ENCODE measurements at regions not wholly inside any gene's neighbourhood (a gene's known extent, or its start where the extent isn't known, plus 50 kb on each side); places are given as distances from the start of the nearest gene placed in this dataset.
"Not testable (repeated sequence)": the region's sequence is repeated elsewhere in the genome, so short reads cannot be mapped to it uniquely, and the experiment has no call there.

- WGBS, 3 donors, result 85 to 90% (median 86%) methylated on average over 4 of the region's 4 CpGs
- TF ChIP-seq, protein P1, sequence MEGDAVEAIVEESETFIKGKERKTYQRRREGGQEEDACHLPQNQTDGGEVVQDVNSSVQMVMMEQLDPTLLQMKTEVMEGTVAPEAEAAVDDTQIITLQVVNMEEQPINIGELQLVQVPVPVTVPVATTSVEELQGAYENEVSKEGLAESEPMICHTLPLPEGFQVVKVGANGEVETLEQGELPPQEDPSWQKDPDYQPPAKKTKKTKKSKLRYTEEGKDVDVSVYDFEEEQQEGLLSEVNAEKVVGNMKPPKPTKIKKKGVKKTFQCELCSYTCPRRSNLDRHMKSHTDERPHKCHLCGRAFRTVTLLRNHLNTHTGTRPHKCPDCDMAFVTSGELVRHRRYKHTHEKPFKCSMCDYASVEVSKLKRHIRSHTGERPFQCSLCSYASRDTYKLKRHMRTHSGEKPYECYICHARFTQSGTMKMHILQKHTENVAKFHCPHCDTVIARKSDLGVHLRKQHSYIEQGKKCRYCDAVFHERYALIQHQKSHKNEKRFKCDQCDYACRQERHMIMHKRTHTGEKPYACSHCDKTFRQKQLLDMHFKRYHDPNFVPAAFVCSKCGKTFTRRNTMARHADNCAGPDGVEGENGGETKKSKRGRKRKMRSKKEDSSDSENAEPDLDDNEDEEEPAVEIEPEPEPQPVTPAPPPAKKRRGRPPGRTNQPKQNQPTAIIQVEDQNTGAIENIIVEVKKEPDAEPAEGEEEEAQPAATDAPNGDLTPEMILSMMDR (IDR thresholded peaks at IDR 0.05), result no peak
- no peak for TF ChIP-seq EP300 (IDR thresholded peaks at IDR 0.05)
- no peak for TF ChIP-seq POLR2A (IDR thresholded peaks at IDR 0.05)
Measured at GRCh38 chr6:20341564-20341963, 60.1 kb upstream of the E2F3 start.

GRCh38 chr6:20346948-20347347 lies 54.7 kb upstream of the E2F3 start:
- H3K27ac ChIP-seq; H3K27me3 ChIP-seq; intact Hi-C loops (cut with DNase I); H3K36me3 ChIP-seq; H3K4me1 ChIP-seq (ENCODE audit: insufficient read depth); H3K4me3 ChIP-seq; DNase-seq; H3K9me3 ChIP-seq: not testable (repeated sequence)
- WGBS, 3 donors, result 87 to 96% (median 91%) methylated on average over 4 of the region's 4 CpGs

More at GRCh38 chr6:20341564-20341963, 60.1 kb upstream of the E2F3 start:
- Histone ChIP-seq H3K9me3 (no peaks in the 10 kb centered on the region), H3K4me3 (no peak overlapping the region), H3K27me3 (no peaks in the 10 kb centered on the region), H3K36me3 (no peaks in the 10 kb centered on the region), H3K27ac (no peak overlapping the region), H3K4me1 (ENCODE audit: insufficient read depth) (no peaks in the 10 kb centered on the region)
- no peak for DNase-seq
- intact Hi-C loops (cut with DNase I), result no loop called here

DNA sequence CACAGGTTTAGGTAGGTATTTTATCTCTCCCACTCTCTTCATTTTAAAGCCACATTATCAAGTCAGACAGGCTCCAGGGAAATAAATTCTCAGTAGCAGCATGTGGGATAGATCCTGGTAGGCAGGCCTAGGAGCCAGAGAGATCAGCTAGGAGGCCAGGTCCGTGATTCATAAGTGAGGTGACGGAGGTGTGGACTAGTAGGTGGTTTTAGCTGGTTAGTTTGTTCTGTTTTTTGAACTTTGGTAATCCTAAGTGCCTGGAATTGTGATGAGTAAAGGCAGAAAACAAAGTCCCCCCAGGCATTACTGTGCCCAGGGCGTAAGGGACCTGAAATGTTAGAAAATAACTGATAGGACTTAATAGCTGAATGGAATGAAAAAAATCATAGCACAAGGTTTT lies 53.6 kb upstream of the E2F3 start:
- intact Hi-C loops (cut with DNase I), result no loop called here
- Histone ChIP-seq H3K9me3 (no peaks in the 10 kb centered on the region), H3K36me3 (no peaks in the 10 kb centered on the region), H3K27ac (no peak overlapping the region), H3K27me3 (no peaks in the 10 kb centered on the region), H3K4me1 (ENCODE audit: insufficient read depth) (no peaks in the 10 kb centered on the region), H3K4me3 (no peak overlapping the region)
- no peak for DNase-seq
- TF ChIP-seq POLR2A (IDR thresholded peaks at IDR 0.05) (no peak), EP300 (IDR thresholded peaks at IDR 0.05) (no peak)
- TF ChIP-seq, protein P1 (IDR thresholded peaks at IDR 0.05), result no peak
- WGBS, 3 donors, result 84 to 90% (median 89%) methylated on average over 3 of the region's 3 CpGs

DNA sequence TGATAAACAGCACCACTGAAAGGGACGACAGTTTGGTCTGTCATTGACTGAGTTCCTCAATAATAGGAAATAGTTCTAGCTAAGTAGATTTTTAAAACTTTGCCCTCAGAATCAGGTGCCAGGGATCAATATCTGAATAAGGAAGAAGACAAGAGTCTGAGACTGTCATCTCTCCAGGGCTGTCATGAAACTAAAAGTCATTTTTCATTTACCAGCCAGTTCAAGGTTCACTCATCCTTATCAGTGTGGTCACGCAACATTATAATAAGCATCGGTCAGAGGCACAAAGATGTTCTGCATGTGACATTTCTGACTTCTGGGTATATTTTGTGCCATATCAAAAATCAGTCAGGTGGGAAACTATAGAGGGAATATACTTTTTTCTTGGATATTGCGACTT lies 52.5 kb upstream of the E2F3 start:
- TF ChIP-seq, protein P1 (IDR thresholded peaks at IDR 0.05), result no peak
- no peak for TF ChIP-seq POLR2A (IDR thresholded peaks at IDR 0.05)
- no peak for TF ChIP-seq EP300 (IDR thresholded peaks at IDR 0.05)
- Histone ChIP-seq H3K36me3 (no peaks in the 10 kb centered on the region), H3K27ac (no peak overlapping the region), H3K27me3 (no peaks in the 10 kb centered on the region), H3K4me1 (ENCODE audit: insufficient read depth) (no peaks in the 10 kb centered on the region), H3K4me3 (no peak overlapping the region), H3K9me3 (no peaks in the 10 kb centered on the region)
- intact Hi-C loops (cut with DNase I), result no loop called here
- no peak for DNase-seq
- 47 to 62% (median 54%) methylated on average over 4 of the region's 4 CpGs for WGBS, 3 donors

GRCh38 chr6:20350215-20350614 lies 51.5 kb upstream of the E2F3 start:
- DNase-seq, result no peak
- Histone ChIP-seq H3K4me3 (no peak overlapping the region), H3K36me3 (no peaks in the 10 kb centered on the region), H3K9me3 (no peaks in the 10 kb centered on the region), H3K27me3 (no peaks in the 10 kb centered on the region), H3K4me1 (ENCODE audit: insufficient read depth) (no peaks in the 10 kb centered on the region), H3K27ac (no peak overlapping the region)
- WGBS, 3 donors, result 75 to 81% (median 77%) methylated on average over 2 of the region's 2 CpGs
- TF ChIP-seq EP300 (IDR thresholded peaks at IDR 0.05) (no peak), POLR2A (IDR thresholded peaks at IDR 0.05) (no peak)
- intact Hi-C loops (cut with DNase I), result no loop called here

GRCh38 chr6:20351534-20351933 lies 50.1 kb upstream of the E2F3 start:
- 82 to 85% (median 82%) methylated on average over 4 of the region's 4 CpGs for WGBS, 3 donors
- no peak overlapping the region for H3K4me3 ChIP-seq
- no peak overlapping the region for H3K27ac ChIP-seq
- no peak for DNase-seq
- H3K27me3 ChIP-seq, result no peaks in the 10 kb centered on the region
- TF ChIP-seq, protein P1 (IDR thresholded peaks at IDR 0.05), result no peak
- TF ChIP-seq POLR2A (IDR thresholded peaks at IDR 0.05) (no peak), EP300 (IDR thresholded peaks at IDR 0.05) (no peak)
- H3K9me3 ChIP-seq, result no peaks in the 10 kb centered on the region
- H3K36me3 ChIP-seq, result no peaks in the 10 kb centered on the region
- no peaks in the 10 kb centered on the region for H3K4me1 ChIP-seq (ENCODE audit: insufficient read depth)
- intact Hi-C loops (cut with DNase I), result no loop called here
